ENCODE measurements at regions not wholly inside any gene's neighbourhood (a gene's known extent, or its start where the extent isn't known, plus 50 kb on each side); places are given as distances from the start of the nearest gene placed in this dataset.

DNA sequence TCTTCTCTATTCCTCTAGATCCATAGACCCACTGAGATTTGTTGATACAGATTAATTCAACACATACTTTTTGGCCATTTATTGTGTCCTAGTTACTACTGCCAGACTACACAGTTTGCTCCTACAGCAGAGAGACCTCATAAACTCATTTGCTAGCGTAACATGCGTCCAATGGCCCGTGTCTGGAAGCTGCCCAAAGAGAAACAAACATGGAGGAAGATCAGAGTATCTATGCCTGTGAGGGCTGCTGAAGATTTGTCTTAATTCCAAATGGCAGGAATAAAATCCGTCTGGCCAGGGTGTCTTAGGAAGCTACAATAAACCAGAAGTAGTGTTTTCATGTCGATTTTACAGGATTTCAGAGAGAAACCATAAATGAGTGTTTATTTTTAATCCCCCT is 214.7 kb downstream of the CLIC5 start:
- peaks cover 0 to 7% (median 0%) of the 10 kb centered on the region in 3 donors for H3K9me3 ChIP-seq
- no peaks in the 10 kb centered on the region for H3K4me1 ChIP-seq
- no peak overlapping the region for H3K27ac ChIP-seq
- H3K36me3 ChIP-seq (replicated peaks in 1 of 2; ENCODE audit: insufficient read depth in 1 of 2, low read depth in 2 of 2): no peaks in the 10 kb centered on the region
- ATAC-seq (no peak), DNase-seq (no peak)
- H3K4me3 ChIP-seq: no peak overlapping the region
- TF ChIP-seq POLR2A (IDR thresholded peaks at IDR 0.05): no peak
- TF ChIP-seq, protein P1, sequence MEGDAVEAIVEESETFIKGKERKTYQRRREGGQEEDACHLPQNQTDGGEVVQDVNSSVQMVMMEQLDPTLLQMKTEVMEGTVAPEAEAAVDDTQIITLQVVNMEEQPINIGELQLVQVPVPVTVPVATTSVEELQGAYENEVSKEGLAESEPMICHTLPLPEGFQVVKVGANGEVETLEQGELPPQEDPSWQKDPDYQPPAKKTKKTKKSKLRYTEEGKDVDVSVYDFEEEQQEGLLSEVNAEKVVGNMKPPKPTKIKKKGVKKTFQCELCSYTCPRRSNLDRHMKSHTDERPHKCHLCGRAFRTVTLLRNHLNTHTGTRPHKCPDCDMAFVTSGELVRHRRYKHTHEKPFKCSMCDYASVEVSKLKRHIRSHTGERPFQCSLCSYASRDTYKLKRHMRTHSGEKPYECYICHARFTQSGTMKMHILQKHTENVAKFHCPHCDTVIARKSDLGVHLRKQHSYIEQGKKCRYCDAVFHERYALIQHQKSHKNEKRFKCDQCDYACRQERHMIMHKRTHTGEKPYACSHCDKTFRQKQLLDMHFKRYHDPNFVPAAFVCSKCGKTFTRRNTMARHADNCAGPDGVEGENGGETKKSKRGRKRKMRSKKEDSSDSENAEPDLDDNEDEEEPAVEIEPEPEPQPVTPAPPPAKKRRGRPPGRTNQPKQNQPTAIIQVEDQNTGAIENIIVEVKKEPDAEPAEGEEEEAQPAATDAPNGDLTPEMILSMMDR (IDR thresholded peaks at IDR 0.05): no peak
- 34 to 50% methylated on average over 5 of the region's 5 CpGs for WGBS, 2 donors
- intact Hi-C loops (cut with DNase I): no loop called here
- H3K27me3 ChIP-seq: no peaks in the 10 kb centered on the region

- Histone ChIP-seq H3K4me1 (no peaks in the 10 kb centered on the region), H3K36me3 (replicated peaks in 1 of 2; ENCODE audit: insufficient read depth in 1 of 2, low read depth in 2 of 2) (no peaks in the 10 kb centered on the region), H3K4me3 (no peak overlapping the region), H3K27ac (no peak overlapping the region), H3K9me3 (no peaks in the 10 kb centered on the region), H3K27me3 (no peaks in the 10 kb centered on the region)
- no peak for DNase-seq
- 80 to 89% methylated on average over 3 of the region's 3 CpGs for WGBS, 2 donors
- TF ChIP-seq, protein P1 (IDR thresholded peaks at IDR 0.05): no peak
- TF ChIP-seq POLR2A (IDR thresholded peaks at IDR 0.05): no peak
- intact Hi-C loops (cut with DNase I): no loop called here
- no peak for ATAC-seq
Observed at GRCh38 chr6:45795678-45796077, 220.0 kb downstream of the CLIC5 start.

DNA sequence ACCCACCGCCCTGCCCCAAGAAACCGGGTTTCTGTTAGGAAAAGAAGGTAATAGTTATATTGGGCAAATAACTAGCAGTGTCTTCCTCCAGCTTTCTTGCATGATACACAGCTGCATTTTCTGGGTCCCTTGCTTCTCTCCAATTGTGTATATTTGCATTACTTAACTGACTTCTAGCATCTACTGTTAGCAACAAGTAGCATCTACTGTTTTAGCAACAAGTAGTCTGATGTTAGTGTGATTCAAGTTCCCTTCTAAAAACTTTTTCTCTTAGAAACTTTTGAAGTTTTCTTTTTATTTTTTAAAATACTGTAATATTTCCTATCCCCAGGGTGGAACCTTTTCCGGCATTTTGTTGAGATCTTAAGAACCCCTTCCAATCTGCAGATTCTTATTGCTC is 221.2 kb downstream of the CLIC5 start:
- H3K27ac ChIP-seq: no peak overlapping the region
- no peak for ATAC-seq
- no peaks in the 10 kb centered on the region for H3K4me1 ChIP-seq
- WGBS, 2 donors: 80 to 90% methylated on average over 3 of the region's 3 CpGs
- intact Hi-C loops (cut with DNase I): no loop called here
- TF ChIP-seq, protein P1 (IDR thresholded peaks at IDR 0.05): no peak
- no peak for TF ChIP-seq POLR2A (IDR thresholded peaks at IDR 0.05)
- no peaks in the 10 kb centered on the region for H3K27me3 ChIP-seq
- DNase-seq: no peak
- no peak overlapping the region for H3K4me3 ChIP-seq
- no peaks in the 10 kb centered on the region for H3K36me3 ChIP-seq (replicated peaks in 1 of 2; ENCODE audit: insufficient read depth in 1 of 2, low read depth in 2 of 2)
- no peaks in the 10 kb centered on the region for H3K9me3 ChIP-seq

- ATAC-seq: no peak
- H3K27me3 ChIP-seq: no peaks in the 10 kb centered on the region
- no peaks in the 10 kb centered on the region for H3K9me3 ChIP-seq
- no peaks in the 10 kb centered on the region for H3K36me3 ChIP-seq (replicated peaks in 1 of 2; ENCODE audit: insufficient read depth in 1 of 2, low read depth in 2 of 2)
- H3K4me3 ChIP-seq: no peak overlapping the region
- no peak overlapping the region for H3K27ac ChIP-seq
- 67 to 72% methylated on average over 4 of the region's 4 CpGs for WGBS, 2 donors
- intact Hi-C loops (cut with DNase I): no loop called here
- no peak for TF ChIP-seq POLR2A (IDR thresholded peaks at IDR 0.05)
- TF ChIP-seq, protein P1 (IDR thresholded peaks at IDR 0.05): no peak
- H3K4me1 ChIP-seq: no peaks in the 10 kb centered on the region
- DNase-seq: no peak
Observed at GRCh38 chr6:45791211-45792168, 224.2 kb downstream of the CLIC5 start.

GRCh38 chr6:45789238-45789637 is 226.4 kb downstream of the CLIC5 start:
- ATAC-seq: no peak
- no peak for DNase-seq
- H3K4me1 ChIP-seq: no peaks in the 10 kb centered on the region
- H3K36me3 ChIP-seq (replicated peaks in 1 of 2; ENCODE audit: insufficient read depth in 1 of 2, low read depth in 2 of 2): no peaks in the 10 kb centered on the region
- intact Hi-C loops (cut with DNase I): no loop called here
- no peak for TF ChIP-seq POLR2A (IDR thresholded peaks at IDR 0.05)
- TF ChIP-seq, protein P1 (IDR thresholded peaks at IDR 0.05): no peak
- H3K4me3 ChIP-seq: no peak overlapping the region
- H3K9me3 ChIP-seq: no peaks in the 10 kb centered on the region
- H3K27ac ChIP-seq: no peak overlapping the region
- H3K27me3 ChIP-seq: no peaks in the 10 kb centered on the region
